T1000 (cell line): ENCODE measurements at regions not wholly inside any gene's neighbourhood (a gene's known extent, or its start where the extent isn't known, plus 50 kb on each side); places are given as distances from the start of the nearest gene placed in this dataset.
A peak's percentile ranks its signal among the peaks of the same experiment; 100 is the strongest.

Source experiments
- DNase-seq: peaks from one replicate; lab custom pipeline; 2025; ENCODE audit warnings: mixed read lengths; lab: John Stamatoyannopoulos, UW

DNA sequence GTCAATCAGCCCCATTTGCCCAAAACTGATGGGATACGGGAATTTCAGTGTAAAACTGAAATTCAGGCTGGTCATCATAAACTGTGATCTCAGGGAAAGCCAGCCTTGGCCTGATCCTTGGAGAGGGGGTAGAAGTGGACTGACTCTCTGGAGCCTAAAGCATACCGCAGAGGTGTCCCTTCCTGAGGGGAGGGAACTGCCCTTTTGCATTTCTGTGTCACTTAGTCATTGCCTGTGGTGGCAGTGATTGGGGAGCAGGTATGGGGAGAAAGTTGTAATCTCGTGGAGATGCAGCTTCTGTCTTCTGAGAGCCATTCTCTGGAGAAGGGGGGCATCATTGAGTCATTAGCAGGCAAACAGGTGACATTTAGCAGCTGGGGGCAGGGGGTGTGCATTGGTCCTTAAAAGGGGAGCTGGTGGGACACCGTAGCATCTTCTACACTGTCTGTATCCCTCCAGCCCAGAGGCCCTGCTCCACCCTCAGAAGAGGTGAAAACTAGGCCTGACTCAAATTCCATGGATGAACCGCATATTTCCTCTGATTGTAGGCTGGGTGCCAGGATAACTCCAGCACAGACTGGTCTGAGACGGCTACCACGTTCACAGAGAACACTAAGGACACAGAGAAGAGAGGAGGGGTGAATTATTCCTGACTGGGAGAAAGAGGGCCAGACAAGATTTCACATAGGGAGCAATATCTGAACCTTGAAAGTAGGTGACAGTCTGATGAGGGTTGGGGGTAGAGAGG is 143.3 kb downstream of the SEC61B start:
- DNase-seq: no peak

- DNase-seq: no peak
Measured at GRCh38 chr9:99366183-99366582, 144.1 kb downstream of the SEC61B start.

DNA sequence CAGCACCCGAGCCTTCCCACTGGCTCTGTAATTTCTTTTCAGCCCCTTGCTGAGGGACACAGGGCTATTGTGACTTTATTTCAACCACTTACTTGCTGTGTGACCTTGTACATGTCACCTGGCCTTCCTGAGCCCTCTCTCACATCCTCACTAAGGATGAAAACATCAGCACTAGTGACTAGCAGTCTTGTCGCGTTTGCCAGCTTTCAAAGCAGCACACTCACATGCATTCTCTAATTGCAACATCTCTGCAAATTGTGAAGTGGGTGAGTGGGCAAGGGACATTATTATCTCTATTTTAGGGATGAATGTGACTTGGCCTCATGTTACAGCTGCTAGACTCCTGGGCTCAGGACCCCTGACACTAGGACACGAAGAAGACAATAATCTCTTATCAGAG is 144.5 kb downstream of the SEC61B start:
- no peak for DNase-seq

GRCh38 chr9:99368341-99369326 is 146.6 kb downstream of the SEC61B start:
- DNase-seq: no peak

- DNase-seq: no peak
Measured at GRCh38 chr9:99369327-99369722, 147.2 kb downstream of the SEC61B start.

DNA sequence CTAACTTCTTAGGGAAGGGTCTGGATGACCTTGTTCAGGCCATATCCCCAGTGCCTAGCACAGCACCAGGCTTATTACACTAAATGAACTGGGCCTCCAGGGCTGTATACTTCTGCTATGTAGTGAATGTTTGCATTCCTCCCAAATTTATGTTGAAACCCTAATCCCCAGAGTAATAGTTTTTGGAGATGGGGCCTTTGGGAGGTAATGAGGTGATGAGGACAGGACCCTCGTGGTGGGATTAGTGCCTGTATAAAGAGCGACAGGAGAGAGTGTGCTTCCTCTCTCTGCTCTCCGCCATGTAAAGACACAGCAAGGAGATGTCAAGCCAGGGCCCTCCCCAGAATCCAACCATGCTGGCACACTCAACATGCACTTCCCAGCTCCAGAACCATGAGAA is 148.3 kb downstream of the SEC61B start:
- DNase-seq: no peak

- DNase-seq: no peak
Measured at GRCh38 chr9:99371376-99371775, 149.3 kb downstream of the SEC61B start.

DNA sequence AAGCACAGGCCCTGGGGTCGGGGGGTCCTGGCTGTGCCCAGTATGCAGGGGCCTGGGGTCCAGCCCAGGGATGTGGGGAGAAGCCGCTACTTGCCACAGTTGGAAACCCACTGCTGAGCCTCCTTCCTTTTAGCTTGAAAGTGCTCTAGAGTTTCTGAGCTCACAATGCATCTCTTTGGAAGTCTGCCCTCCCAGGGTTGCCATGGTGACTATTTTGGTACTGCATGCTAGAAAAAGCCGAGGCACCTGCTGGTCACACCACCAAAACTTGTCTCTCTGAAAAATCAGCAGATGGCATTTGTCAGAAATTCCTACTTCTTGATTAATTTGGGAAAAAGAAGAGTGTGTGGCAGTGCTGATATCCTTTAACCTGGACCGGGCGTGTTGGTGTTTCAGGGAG is 151.8 kb downstream of the SEC61B start:
- no peak for DNase-seq

DNA sequence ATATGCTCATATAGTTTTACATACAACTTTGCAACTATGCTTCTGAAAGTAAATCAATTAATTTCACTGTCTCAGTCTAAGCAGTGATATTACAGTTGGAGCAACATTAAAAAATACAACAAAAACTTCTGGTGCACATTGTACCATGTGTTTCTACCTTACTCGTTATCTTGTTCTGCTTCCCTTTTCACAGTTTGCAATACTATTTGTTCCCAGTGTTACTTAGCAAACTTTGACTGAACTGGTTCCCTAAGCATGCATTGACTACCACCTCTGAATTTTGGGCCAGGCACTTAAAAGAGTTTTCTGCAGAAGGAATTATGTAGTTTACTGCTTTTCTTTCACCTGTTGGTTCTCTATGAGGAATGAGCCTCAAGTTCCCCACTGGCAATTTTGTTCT is 152.7 kb downstream of the SEC61B start:
- DNase-seq: no peak

GRCh38 chr9:99375481-99375880 is 153.4 kb downstream of the SEC61B start:
- DNase-seq: no peak

- no peak for DNase-seq
Measured at GRCh38 chr9:99377790-99378775, 156.0 kb downstream of the SEC61B start.

GRCh38 chr9:99383536-99383935 is 161.5 kb downstream of the SEC61B start:
- DNase-seq: no peak

GRCh38 chr9:99385215-99385614 is 163.1 kb downstream of the SEC61B start:
- DNase-seq: no peak

GRCh38 chr9:99385814-99386279 is 163.8 kb downstream of the SEC61B start:
- DNase-seq: peak; percentile 64

DNA sequence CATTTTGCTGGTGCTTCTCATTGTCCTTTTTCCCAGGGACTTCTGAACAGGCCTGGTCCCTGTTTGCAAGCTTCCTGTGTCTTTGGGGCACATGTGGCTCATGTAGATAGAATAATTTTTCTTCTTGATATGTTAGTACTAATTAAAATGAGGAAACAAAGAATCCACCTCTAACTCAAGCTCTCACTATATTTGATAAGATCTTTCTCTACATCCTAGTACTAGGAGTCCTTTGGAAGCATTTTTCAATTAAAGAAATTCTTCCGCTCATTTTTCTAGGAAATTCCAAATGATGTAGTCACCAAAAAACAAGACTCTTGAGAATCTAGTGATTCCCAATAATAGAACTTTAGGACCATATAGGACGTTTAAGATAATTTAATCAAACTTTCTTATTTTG is 165.3 kb downstream of the SEC61B start:
- no peak for DNase-seq

DNA sequence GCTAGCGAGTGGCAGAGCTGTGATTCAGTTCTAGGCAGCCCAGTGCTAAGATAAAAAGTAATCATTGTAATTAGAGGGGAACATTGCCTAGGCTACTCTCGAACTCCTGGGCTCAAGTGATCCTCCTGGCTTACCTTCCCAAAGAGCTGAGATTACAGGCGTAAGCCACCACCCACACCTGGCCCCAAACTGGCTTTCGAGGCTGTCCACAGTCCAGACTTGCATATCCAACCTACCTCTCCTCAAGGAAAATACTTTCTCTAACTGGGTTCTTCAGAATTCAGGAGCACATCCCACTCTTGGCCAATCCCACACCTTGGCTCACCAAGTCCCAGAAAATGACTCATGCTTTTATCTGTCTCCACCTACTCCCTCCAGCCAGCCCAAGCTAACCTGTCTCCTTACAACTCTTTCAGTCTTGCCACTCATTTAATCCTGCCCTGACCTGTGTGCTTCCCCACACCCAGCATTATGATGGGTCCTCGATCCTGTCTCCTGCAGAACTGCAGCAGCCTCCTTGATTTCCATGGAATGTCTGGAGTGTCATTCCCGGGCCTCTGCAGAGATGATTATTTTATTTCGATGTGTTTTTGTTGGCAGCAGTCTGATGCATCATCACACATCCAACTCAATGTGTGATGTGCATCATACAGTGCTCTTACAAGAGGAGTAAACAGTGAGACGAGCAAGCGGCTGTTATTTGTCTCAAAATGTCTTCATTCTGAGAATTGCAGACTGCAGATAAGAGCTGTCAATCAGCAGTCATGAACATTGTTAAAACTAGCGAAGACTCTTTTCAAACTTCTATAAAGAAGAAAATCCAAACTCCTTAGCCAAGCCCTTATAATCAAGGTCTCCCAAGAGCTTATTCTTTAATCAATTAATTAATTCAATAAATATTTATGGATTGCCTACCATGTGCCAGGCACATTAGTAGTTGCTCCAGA is 167.3 kb downstream of the SEC61B start:
- no peak for DNase-seq

GRCh38 chr9:99391937-99392594 is 170.0 kb downstream of the SEC61B start:
- no peak for DNase-seq

GRCh38 chr9:99392986-99393385 is 170.9 kb downstream of the SEC61B start:
- DNase-seq: no peak

DNA sequence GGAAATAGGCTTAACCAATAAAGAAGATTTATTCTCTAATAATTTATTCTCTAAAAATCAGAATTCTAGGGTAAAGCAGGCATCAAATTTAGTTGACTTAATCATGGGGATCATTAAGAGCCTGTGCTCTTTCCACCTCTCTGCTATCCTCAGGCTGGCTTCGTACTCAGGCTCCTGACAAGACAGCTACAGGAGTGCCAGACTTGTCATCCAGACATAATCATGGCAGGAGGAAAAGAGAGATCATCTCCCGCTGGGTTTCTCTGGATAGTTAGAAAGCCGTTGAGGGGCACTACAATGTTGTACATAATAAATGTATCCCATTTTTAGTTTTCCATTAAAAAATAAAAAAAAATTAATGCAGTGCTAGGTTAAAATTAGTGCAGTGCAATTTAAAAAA is 171.9 kb downstream of the SEC61B start:
- DNase-seq: no peak

GRCh38 chr9:99398241-99398640 is 176.2 kb downstream of the SEC61B start:
- DNase-seq: no peak
